K562 (cell line): ENCODE measurements at regions not wholly inside any gene's neighbourhood (a gene's known extent, or its start where the extent isn't known, plus 50 kb on each side); places are given as distances from the start of the nearest gene placed in this dataset.

Source experiments
- ATAC-seq: fragments of 200-7000 bp; cut with Tn5 transposase; 3 replicates; pipeline ENCODE4 v1.9.1; 2020; ENCODE audit warnings: moderate library complexity
- BruUV-seq: library from RNA; stranded (reverse); fragments of 400-500 nt; replicated peaks from 2 replicates; lab custom pipeline; 2021; lab: Mats Ljungman, UMichigan
- CTCF ChIA-PET: fragments of 300-600 bp; formaldehyde crosslinking; extraction: SDS; loops from one replicate; lab custom pipeline; 2021; ENCODE audit warnings: low intra/inter-chr PET ratio; lab: Yijun Ruan, JAX
- POLR2A ChIA-PET: fragments of 300-600, 350-650 bp; sonication (Branson Sonifier 250); formaldehyde crosslinking; extraction: SDS; loops from one replicate; lab custom pipeline; 2021; ENCODE audit warnings: antibody characterized with exemption, inconsistent platforms; lab: Yijun Ruan, JAX
- DNase-seq, 4 experiments: peaks; one replicate each; pipeline versions ENCODE4 v3.0.0 to v3.0.0-alpha.2; 2011 to 2018; ENCODE audit warnings: low spot score in 3 of 4, mixed read lengths in 3 of 4; ENCODE audit errors: extremely low read depth in 1 of 4
- FAIRE-seq: peaks from 2 replicates; lab custom pipeline; 2011; peaks lifted over from hg19 to GRCh38; lab: Jason Lieb, UNC
- H2AFZ ChIP-seq: 2 replicates; pipeline ENCODE4 v1.6.0; 2011; ENCODE audit warnings: low read depth, low read length, control low read depth, inconsistent platforms
- H3K27ac ChIP-seq: fragments of 200-600 bp; 3 replicates; pipeline ENCODE4 v1.8.0; 2011; ENCODE audit warnings: low read depth, mild to moderate bottlenecking, control low read depth, inconsistent platforms, low read length, moderate library complexity, mixed read lengths; ENCODE audit errors: extremely low read depth
- H3K27me3 ChIP-seq, 2 experiments: fragments of 300-600 bp in 1 of 2; 2 replicates in 1 of 2; 3 replicates in 1 of 2; pipeline versions ENCODE4 v1.6.0 to v1.8.0; 2011; ENCODE audit warnings: inconsistent platforms in 2 of 2, low read length in 2 of 2, mild to moderate bottlenecking in 1 of 2, mixed read lengths in 1 of 2, moderate library complexity in 1 of 2; ENCODE audit not compliant: control insufficient read depth in 2 of 2, insufficient read depth in 2 of 2
- H3K36me3 ChIP-seq: fragments of 300-600 bp; 3 replicates; pipeline ENCODE4 v1.8.0; 2011; ENCODE audit warnings: mild to moderate bottlenecking, low read length, inconsistent platforms; ENCODE audit not compliant: control insufficient read depth, insufficient read depth
- H3K4me1 ChIP-seq, 2 experiments: fragments of 200-600 bp in 1 of 2; replicated peaks in 1 of 2; 2 replicates in 1 of 2; 3 replicates in 1 of 2; pipeline versions ENCODE4 v1.5.1 to v1.8.0; 2011; ENCODE audit warnings: inconsistent platforms in 2 of 2, low read length in 2 of 2, mild to moderate bottlenecking in 1 of 2, mixed read lengths in 1 of 2, moderate library complexity in 1 of 2; ENCODE audit not compliant: control insufficient read depth in 2 of 2, insufficient read depth in 2 of 2
- H3K4me2 ChIP-seq: 2 replicates; pipeline ENCODE4 v1.6.1; 2011; ENCODE audit warnings: low read length, control low read depth, inconsistent platforms, mixed read lengths; ENCODE audit not compliant: insufficient read depth
- H3K4me3 ChIP-seq: fragments of 200-600 bp; sonication (generic), shearing (Covaris generic); 2 replicates; pipeline ENCODE4 v1.5.1; 2016; ENCODE audit warnings: control low read depth, inconsistent platforms
- H3K79me2 ChIP-seq: fragments of 200-600 bp; 3 replicates; pipeline ENCODE4 v1.8.0; 2011; ENCODE audit warnings: low read length, inconsistent platforms; ENCODE audit not compliant: control insufficient read depth, insufficient read depth
- H3K9ac ChIP-seq, 2 experiments: 2 replicates each; pipeline versions ENCODE4 v1.6.0 to v1.6.1; 2011; ENCODE audit warnings: low read depth in 2 of 2, low read length in 2 of 2, control low read depth in 1 of 2, inconsistent platforms in 1 of 2, mild to moderate bottlenecking in 1 of 2, mixed read lengths in 1 of 2; ENCODE audit not compliant: insufficient read depth in 1 of 2
- H3K9me1 ChIP-seq: one replicate; pipeline ENCODE4 v1.6.0; 2011; ENCODE audit warnings: inconsistent platforms, mild to moderate bottlenecking, low read length, moderate library complexity; ENCODE audit not compliant: control insufficient read depth, insufficient read depth
- H3K9me3 ChIP-seq: replicated peaks from 2 replicates; pipeline ENCODE4 v1.5.1; 2011; ENCODE audit warnings: low read depth, low read length, inconsistent platforms; ENCODE audit not compliant: control insufficient read depth, insufficient read depth
- H4K20me1 ChIP-seq: replicated peaks from 2 replicates; pipeline ENCODE4 v1.6.1; 2011; ENCODE audit warnings: low read length, inconsistent platforms, mixed read lengths; ENCODE audit not compliant: control insufficient read depth, insufficient read depth
- ARNT ChIP-seq, 2 experiments: fragments of 450-650 bp; IDR thresholded peaks; 2 replicates each; pipeline ENCODE4 v1.6.1; 2016; ENCODE audit warnings: mild to moderate bottlenecking in 1 of 2
- CBX3 ChIP-seq, 2 experiments: IDR thresholded peaks; 1 replicate in 1 of 2; 2 replicates in 1 of 2; pipeline ENCODE4 v1.6.1; 2012; ENCODE audit warnings: inconsistent platforms in 2 of 2, low read length in 2 of 2, borderline replicate concordance in 1 of 2, control low read depth in 1 of 2
- FOXA3 ChIP-seq, 2 experiments: fragments of 450-650 bp in 1 of 2; sonication (generic) in 1 of 2; formaldehyde crosslinking; IDR thresholded peaks in 1 of 2; conservative IDR thresholded peaks in 1 of 2; 2 replicates each; pipeline versions ENCODE4 v1.4.0 to v1.8.0; 2020 to 2022; ENCODE audit warnings: mild to moderate bottlenecking in 2 of 2, missing genetic modification reagents in 1 of 2
- HDAC8 ChIP-seq: fragments of 450-650 bp; IDR thresholded peaks from 2 replicates; pipeline ENCODE4 v1.6.1; 2016; ENCODE audit warnings: mild to moderate bottlenecking, missing genetic modification characterization, moderate library complexity, missing compliant biosample characterization
- IFI16 ChIP-seq: fragments of 250-450 bp; sonication (Bioruptor Pico); IDR thresholded peaks from 2 replicates; pipeline ENCODE4 v2.1.2; 2022; ENCODE audit warnings: mild to moderate bottlenecking, inconsistent platforms
- NBN ChIP-seq: fragments of 450-650 bp; IDR thresholded peaks from 2 replicates; pipeline ENCODE4 v1.6.1; 2016; ENCODE audit warnings: low read depth, mild to moderate bottlenecking
- RFX7 ChIP-seq: fragments of 250-450 bp; sonication (Bioruptor Pico); IDR thresholded peaks from 2 replicates; pipeline ENCODE4 v1.5.1; 2021; ENCODE audit warnings: mild to moderate bottlenecking
- SMARCB1 ChIP-seq: IDR thresholded peaks from 2 replicates; pipeline ENCODE4 v1.6.1; 2011; ENCODE audit warnings: improper control_type of control experiment, low read depth; ENCODE audit not compliant: insufficient read length
- TCFL5 ChIP-seq: fragments of 250-450 bp; sonication (Bioruptor Pico); conservative IDR thresholded peaks from 2 replicates; pipeline ENCODE4 v1.6.1; 2021; ENCODE audit warnings: mild to moderate bottlenecking, moderate library complexity, matching md5 sums
- ZFP91 ChIP-seq: sonication (generic); formaldehyde crosslinking; IDR thresholded peaks from 2 replicates; pipeline ENCODE4 v1.8.0; 2022; ENCODE audit warnings: mild to moderate bottlenecking, missing genetic modification reagents
- ZNF121 ChIP-seq: sonication (generic); formaldehyde crosslinking; conservative IDR thresholded peaks from 2 replicates; pipeline ENCODE4 v1.8.0; 2022; ENCODE audit warnings: missing genetic modification reagents
- ZNF561 ChIP-seq: fragments of 450-650 bp; formaldehyde crosslinking; conservative IDR thresholded peaks from 2 replicates; pipeline ENCODE4 v1.4.0; 2020; ENCODE audit warnings: mild to moderate bottlenecking, moderate library complexity
- WGBS: fragments of 100-300 bp; shearing (Covaris generic); methylation state at CpG from one replicate; pipeline ENCODE4 v1.1.6; 2016; ENCODE audit warnings: low coverage, mixed read lengths; ENCODE audit not compliant: insufficient coverage; ENCODE audit errors: missing lambda C conversion rate; 5-methylcytosine and 5-hydroxymethylcytosine counted together
- in situ Hi-C: fragments of 300-500 bp; cut with MboI; formaldehyde crosslinking; loops from 4 replicates; pipeline ENCODE4 v1.15.0; 2018; ENCODE audit warnings: inconsistent platforms, mixed read lengths
- intact Hi-C: fragments of 100-400 bp; cut with micrococcal nuclease; formaldehyde crosslinking; loops from 2 replicates; pipeline ENCODE4 v1.14.2; 2022

GRCh38 chr14:22493753-22494152 is 95.3 kb downstream of the DAD1 start:
- FAIRE-seq (no peak), DNase-seq (no peak), ATAC-seq (no peak)
- in situ Hi-C loops, result no loop called here
- H3K4me3 ChIP-seq, result no peak overlapping the region
- no peak for TF ChIP-seq ZNF561
- no peak for TF ChIP-seq HDAC8 (tag)
- no peak for TF ChIP-seq RFX7 (CRISPR knock-in tag)
- no peak for TF ChIP-seq SMARCB1
- no peaks in the 10 kb centered on the region for H3K79me2 ChIP-seq
- no peaks in the 10 kb centered on the region; a peak in 1 of 5 replicates for H3K4me1 ChIP-seq
- H3K4me2 ChIP-seq, result no peak overlapping the region
- H3K27me3 ChIP-seq, result peaks cover 2 to 19% of the 10 kb centered on the region in 2 experiments; a peak in 4 of 5 replicates
- intact Hi-C loops, result no loop called here
- no peaks in the 10 kb centered on the region for H3K9me3 ChIP-seq
- H3K9me1 ChIP-seq, result no peaks in the 10 kb centered on the region
- H3K9ac ChIP-seq, result no peak overlapping the region
- 16% methylated on average over 2 of the region's 2 CpGs for WGBS
- no peaks in the 10 kb centered on the region for H3K36me3 ChIP-seq
- ChIA-PET POLR2A (no interaction called here), CTCF (interaction anchor here (0.6 kb wide), 1 partner anchor 27 kb away, joined by 3 read pairs; no protein-coding TSS in a partner anchor)
- H2AFZ ChIP-seq, result no peak overlapping the region
- no TSS peak for BruUV-seq
- no peak overlapping the region for H3K27ac ChIP-seq
- no peaks in the 10 kb centered on the region for H4K20me1 ChIP-seq

GRCh38 chr14:22492622-22493542 is 96.1 kb downstream of the DAD1 start:
- Histone ChIP-seq H3K9ac (no peak overlapping the region), H2AFZ (no peak overlapping the region), H3K27me3 (peaks cover 2 to 19% of the 10 kb centered on the region in 2 experiments; a peak in 4 of 5 replicates), H3K9me1 (no peaks in the 10 kb centered on the region), H3K79me2 (no peaks in the 10 kb centered on the region), H3K4me2 (no peak overlapping the region), H3K36me3 (no peaks in the 10 kb centered on the region), H4K20me1 (no peaks in the 10 kb centered on the region), H3K4me1 (no peaks in the 10 kb centered on the region; a peak in 1 of 5 replicates), H3K4me3 (no peak overlapping the region), H3K9me3 (no peaks in the 10 kb centered on the region), H3K27ac (no peak overlapping the region)
- in situ Hi-C loops, result no loop called here
- POLR2A ChIA-PET, result no interaction called here
- BruUV-seq, result no TSS peak
- CTCF ChIA-PET, result interaction anchor here (0.6 kb wide), 1 partner anchor 28 kb away, joined by 3 read pairs; no protein-coding TSS in a partner anchor
- WGBS, result 13% methylated on average over 14 of the region's 15 CpGs
- intact Hi-C loops, result no loop called here
- no peak for ATAC-seq
- DNase-seq, result no peak
- no peak for TF ChIP-seq ZFP91 (CRISPR knock-in tag)
- TF ChIP-seq TCFL5 (CRISPR knock-in tag), result no peak
- no peak for TF ChIP-seq ARNT (IDR thresholded peaks at IDR 0.05)
- no peak for TF ChIP-seq NBN
- TF ChIP-seq FOXA3 (CRISPR knock-in tag; conservative IDR thresholded peaks at IDR 0.05 in 1 of 2, IDR thresholded peaks at IDR 0.05 in 1 of 2), result no peak
- no peak for TF ChIP-seq ZNF121 (CRISPR knock-in tag)
- TF ChIP-seq CBX3 (IDR thresholded peaks at IDR 0.05; ENCODE audit: borderline replicate concordance in 1 of 2, low read length in 2 of 2), result no peak
- no peak for TF ChIP-seq IFI16 (CRISPR knock-in tag)
- no peak for FAIRE-seq
